ENCODE measurements at regions not wholly inside any gene's neighbourhood (a gene's known extent, or its start where the extent isn't known, plus 50 kb on each side); places are given as distances from the start of the nearest gene placed in this dataset.
"Not testable (repeated sequence)": the region's sequence is repeated elsewhere in the genome, so short reads cannot be mapped to it uniquely, and the experiment has no call there.

- not testable (repeated sequence) for DNase-seq (ENCODE audit: low read depth)
Measured at GRCh38 chr10:38362514-38362913, 268.4 kb downstream of the ZNF37A start.

DNA sequence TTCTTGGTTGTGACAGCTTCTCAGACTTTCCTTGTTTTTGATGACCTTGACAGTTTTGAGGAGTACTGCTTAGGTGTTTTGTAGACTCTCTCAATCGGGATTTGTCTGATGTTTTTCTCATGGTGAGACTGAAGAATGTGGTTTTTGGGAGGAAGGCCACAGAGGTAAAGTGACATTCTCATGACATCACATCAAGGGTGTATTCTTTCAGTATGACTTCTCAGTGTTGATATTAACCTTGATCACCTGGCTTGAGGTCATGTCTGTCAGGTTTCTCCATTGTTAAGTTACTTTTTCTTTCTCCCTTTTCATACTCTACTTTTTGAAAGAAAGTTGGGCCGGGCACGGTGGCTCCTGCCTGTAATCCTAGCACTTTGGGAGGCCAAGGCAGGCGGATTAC, 269.9 kb downstream of the ZNF37A start:
- not testable (repeated sequence) for DNase-seq (ENCODE audit: low read depth)

GRCh38 chr10:38365917-38366316, 271.8 kb downstream of the ZNF37A start:
- not testable (repeated sequence) for DNase-seq (ENCODE audit: low read depth)

DNA sequence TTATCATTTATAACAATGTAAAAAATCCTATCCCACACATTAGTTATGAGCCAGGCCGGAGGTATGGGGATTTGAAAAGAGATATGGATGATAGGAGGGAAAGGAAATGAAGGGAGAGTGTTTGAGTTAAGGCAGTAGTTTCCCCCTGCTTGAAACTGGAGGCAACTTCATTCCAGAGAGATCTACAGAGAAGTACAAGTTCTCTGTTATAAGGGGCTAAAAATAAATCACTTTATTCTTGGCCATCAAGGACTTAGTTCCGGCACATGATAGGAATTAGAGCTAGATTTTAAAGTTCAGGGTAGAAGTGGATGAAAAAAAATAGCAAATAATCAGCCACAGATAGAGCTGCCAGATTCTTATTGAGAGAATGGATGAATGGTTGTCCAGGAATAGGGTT, 289.7 kb downstream of the ZNF37A start:
- not testable (repeated sequence) for DNase-seq (ENCODE audit: low read depth)

DNA sequence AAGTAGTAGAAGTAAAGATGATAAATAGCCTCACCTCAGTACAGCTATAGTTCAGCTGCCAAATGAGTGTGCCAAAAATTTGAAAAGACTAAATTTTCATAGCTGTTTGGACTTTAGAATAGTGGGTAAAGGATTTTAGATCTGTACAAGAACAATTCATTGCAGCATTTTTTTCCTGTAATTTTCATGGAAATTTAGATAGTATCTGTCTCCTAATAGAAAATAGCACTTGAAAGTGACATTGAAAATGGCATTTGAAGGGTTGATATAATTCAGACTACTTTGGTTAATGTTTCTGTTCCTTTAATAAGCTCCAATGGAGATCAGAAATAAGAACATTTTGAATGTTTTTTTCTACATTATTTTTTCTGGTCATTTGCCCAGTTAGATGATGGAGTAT, 292.7 kb downstream of the ZNF37A start:
- not testable (repeated sequence) for DNase-seq (ENCODE audit: low read depth)

GRCh38 chr10:38390725-38391124, 296.6 kb downstream of the ZNF37A start:
- not testable (repeated sequence) for DNase-seq (ENCODE audit: low read depth)

- not testable (repeated sequence) for DNase-seq (ENCODE audit: low read depth)
Measured at GRCh38 chr10:38395465-38395864, 301.3 kb downstream of the ZNF37A start.

DNA sequence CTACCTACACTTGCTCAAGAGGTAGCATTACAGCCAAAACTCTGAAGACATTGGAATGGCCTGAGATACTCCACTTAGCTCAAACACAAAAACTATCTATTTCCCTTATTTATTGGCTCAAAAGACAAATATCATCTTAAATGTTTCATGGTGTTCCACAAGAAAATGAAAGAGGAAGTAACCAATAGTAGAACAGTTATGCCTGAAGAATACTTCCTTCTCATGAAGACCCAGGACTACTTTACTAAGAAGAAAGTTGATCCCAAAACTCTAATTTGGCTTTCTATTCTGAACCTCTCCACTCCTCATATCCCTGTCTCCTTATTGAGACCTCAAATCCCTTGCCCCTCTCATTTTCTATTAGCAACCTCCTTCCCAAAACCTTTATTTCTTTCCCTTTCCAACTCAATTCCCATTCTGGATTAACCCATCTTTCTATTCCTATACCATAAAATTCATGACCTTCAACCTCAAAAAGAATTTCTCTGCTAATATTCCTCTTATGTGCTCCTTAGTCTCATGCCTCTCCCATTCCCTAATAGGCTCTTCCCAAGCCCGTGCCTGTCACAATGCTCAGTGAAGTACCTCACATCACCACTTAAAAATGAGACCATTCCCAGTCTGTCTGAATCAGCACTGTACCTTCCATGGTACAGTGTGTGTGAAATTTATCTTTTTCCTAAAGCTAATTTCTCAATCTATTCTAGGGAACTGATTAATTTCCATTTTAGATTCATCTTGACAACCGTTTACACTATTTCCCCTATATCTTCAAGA, 302.2 kb downstream of the ZNF37A start:
- DNase-seq (ENCODE audit: low read depth) = not testable (repeated sequence)

DNA sequence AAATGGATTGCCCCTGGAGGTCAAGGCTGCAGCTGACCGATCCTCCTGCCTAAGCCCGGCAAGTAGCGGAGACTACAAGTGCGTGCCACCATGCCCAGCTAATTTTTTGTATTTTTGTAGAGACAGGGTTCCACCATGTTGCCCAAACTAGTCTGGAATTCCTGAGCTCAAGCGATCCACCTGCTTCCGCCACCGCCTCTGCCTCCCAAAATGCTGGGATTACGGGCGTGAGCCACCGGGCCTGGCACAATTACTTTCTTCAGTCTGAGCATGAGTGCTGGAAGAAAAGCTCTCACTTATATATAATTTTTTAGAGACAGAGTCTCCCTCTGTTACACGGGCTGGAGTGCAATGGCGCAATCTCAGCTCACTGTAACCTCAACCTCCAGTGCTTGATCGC, 307.4 kb downstream of the ZNF37A start:
- not testable (repeated sequence) for DNase-seq (ENCODE audit: low read depth)

DNA sequence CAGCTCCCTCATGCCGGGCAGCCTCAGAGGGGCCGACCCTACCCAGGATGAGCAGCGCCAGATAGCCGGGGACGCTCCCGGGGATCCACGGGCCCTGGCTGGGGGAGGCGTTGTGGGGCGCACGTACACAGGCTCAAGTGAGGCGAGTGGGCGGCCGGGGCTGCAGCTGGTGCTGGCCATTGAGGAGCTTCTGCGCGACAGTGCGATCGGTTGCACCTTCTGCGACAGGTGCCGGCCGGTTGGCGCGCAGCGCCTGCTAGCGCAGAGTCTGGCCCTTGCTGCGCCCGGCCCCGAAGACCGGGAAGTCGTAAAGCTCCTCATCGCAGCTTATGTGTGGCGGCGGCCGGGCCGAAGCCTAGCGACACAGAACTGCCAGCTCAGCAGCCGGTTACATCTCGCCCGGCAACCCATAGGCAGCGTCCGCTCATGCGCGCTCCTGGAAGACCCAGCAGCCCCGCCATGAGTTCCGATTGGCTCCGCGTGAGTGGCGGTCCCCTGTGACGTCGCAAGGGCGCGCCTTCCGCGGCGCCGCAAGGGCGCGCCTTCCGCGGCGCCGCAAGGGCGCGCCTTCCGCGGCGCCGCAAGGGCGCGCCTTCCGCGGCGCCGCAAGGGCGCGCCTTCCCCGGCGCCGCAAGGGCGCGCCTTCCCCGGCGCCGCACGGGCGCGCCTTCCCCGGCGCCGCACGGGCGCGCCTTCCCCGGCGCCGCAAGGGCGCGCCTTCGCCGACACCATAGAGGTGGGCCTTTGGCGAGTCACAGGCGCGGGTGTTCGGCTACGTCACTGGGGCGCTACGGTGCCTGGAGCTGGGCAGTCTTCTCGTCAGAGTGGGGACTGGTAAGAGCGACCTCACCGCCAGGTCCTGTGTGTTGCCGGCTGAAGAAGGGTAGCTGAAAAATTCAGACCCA, 308.6 kb downstream of the ZNF37A start:
- DNase-seq (ENCODE audit: low read depth) = peak; percentile 78

DNA sequence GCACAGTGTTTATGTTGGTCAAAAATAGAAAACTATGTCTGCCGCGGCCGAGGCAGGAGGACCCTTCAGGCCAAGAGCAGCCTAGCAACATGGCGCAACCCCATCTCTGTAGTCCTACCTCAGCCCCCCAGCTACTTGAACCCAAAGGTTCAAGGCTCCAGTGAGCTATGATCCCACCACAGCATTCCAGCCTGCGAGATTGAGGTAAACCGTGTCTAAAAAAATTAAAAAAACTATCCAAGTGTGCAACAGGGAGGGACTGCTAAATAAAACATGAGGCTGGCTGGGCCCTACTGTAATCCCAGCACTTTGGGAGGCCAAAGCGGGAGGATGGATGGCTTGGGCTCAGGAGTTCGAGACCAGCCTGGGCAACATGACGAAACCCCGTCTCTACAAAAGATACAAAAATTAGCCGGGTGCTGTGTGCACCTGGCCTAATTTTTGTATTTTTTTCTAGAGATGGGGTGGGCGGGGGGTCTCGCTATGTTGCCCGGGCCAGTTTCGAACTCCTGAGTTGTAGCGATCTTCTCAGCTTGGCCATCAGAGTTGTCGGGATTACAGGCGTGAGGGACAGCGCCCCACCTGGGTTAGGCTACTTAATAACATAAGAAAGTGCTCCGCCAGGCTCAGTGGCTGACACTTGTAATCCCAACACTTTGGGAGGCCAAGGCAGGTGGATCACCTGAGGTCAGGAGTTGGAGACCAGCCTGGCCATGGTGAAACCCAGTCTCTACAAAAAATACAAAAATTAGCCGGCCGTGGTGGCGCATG, 309.4 kb downstream of the ZNF37A start:
- DNase-seq (ENCODE audit: low read depth) = not testable (repeated sequence)

GRCh38 chr10:38423634-38424033, 329.5 kb downstream of the ZNF37A start:
- not testable (repeated sequence) for DNase-seq (ENCODE audit: low read depth)

GRCh38 chr10:38430242-38430641, 336.1 kb downstream of the ZNF37A start:
- DNase-seq (ENCODE audit: low read depth) = not testable (repeated sequence)

DNA sequence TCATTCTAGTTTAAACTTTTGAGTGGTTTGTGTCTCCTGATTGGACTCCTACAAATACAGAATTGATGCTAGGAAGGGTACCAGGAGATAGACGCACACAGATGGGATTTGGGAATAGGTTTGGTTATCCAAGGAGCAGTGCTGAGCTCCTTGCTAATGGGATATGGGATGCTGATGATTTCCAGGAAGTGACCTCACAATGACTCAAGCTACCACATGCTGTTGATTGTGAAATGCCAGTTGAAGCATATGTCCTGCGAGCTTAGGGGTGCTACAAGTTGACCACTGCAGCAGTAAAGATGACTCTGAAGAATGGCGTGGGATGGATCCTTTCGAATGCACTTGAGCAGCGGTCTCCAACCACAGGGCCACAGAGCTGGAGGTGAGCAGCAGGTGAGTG, 343.2 kb downstream of the ZNF37A start:
- not testable (repeated sequence) for DNase-seq (ENCODE audit: low read depth)

GRCh38 chr10:38448614-38449355, 354.6 kb downstream of the ZNF37A start:
- not testable (repeated sequence) for DNase-seq (ENCODE audit: low read depth)

DNA sequence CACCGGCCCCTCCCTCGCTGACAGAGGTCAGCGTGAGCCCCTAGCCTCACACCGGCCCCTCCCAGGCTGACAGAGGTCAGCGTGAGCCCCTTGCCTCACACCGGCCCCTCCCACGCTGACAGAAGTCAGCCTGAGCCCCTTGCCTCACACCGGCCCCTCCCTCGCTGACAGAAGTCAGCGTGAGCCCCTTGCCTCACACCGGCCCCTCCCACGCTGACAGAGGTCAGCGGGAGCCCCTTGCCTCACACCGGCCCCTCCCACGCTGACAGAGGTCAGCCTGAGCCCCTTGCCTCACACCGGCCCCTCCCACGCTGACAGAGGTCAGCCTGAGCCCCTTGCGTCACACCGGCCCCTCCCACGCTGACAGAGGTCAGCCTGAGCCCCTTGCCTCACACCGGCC, 355.5 kb downstream of the ZNF37A start:
- not testable (repeated sequence) for DNase-seq (ENCODE audit: low read depth)

DNA sequence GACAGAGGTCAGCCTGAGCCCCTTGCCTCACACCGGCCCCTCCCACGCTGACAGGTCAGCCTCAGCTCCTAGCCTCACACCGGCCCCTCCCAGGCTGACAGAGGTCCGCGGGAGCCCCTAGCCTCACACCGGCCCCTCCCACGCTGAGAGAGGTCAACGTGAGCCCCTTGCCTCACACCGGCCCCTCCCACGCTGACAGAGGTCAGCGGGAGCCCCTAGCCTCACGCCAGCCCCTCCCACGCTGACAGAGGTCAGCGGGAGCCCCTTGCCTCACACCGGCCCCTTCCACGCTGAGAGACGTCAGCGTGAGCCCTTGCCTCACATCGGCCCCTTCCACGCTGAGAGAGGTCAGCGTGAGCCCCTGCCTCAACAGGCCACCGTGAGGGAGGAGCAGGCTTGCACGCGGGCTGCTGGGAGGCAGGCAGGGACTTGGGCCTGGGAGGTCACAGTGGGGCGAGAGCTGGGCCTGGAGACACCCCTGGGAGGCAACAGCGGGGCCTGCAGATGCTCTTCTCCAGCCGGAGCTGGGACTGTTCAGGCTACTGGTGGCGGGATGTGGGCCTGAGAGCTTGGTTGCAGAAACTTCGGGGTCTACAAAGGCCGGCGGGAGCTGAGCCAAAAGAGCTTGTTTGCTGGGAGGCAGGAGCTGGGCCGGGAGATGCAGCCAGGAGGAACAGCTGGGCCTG, 356.4 kb downstream of the ZNF37A start:
- not testable (repeated sequence) for DNase-seq (ENCODE audit: low read depth)

DNA sequence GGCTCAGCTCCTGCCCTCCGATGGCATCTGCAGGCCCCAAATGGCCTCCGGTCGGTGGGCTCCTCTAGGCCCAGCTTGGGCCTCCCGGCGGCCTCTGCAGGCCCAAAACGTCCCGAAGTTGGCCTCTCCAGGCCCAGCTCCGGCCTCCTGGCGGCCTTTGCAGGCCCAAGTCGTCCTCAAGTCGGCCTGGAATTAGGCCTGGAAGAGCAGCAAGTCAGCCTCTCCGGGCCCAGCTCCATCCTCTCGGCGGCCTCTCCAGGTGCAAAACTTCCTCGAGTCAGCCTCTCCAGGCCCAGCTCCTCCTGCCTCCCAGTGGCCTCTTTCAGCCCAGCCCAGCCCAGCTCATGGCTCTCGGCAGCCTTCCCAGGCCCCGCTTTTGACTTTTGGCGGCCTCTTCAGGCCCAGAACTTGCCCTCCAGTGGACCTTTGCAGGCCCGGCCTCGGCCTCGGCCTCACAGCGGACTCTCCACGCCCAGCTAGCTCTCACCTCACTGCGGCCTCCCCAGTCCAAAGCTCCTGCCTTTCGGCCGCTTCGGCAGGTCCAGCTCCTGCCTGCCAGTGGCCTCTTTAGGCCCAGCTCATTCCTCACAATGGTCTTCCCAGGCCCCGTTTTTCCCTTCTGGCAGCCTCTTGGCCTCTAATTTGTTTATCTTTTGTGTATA, 357.3 kb downstream of the ZNF37A start:
- not testable (repeated sequence) for DNase-seq (ENCODE audit: low read depth)

All from stimulated activated CD8-positive, alpha-beta memory T cell treated with anti-CD3 and anti-CD28 coated beads, Interleukin-15, amount 100 ng/mL, for 24 hours (primary cell).